NT2/D1 (cell line): ENCODE measurements at regions not wholly inside any gene's neighbourhood (a gene's known extent, or its start where the extent isn't known, plus 50 kb on each side); places are given as distances from the start of the nearest gene placed in this dataset.
"Not testable (repeated sequence)": the region's sequence is repeated elsewhere in the genome, so short reads cannot be mapped to it uniquely, and the experiment has no call there.

Experiments used
- DNase-seq: peaks from one replicate; pipeline ENCODE4 v3.0.0-alpha.2; 2011; ENCODE audit warnings: low read depth, low spot score
- H3K27me3 ChIP-seq: 2 replicates; pipeline ENCODE4 v1.6.0; 2011; ENCODE audit warnings: mild to moderate bottlenecking; ENCODE audit not compliant: insufficient read length, insufficient read depth
- H3K36me3 ChIP-seq: 2 replicates; pipeline ENCODE4 v1.6.1; 2011; ENCODE audit warnings: mild to moderate bottlenecking, low read length, mixed read lengths; ENCODE audit not compliant: insufficient read depth, insufficient read length
- H3K4me1 ChIP-seq: 2 replicates; pipeline ENCODE4 v1.5.1; 2011; ENCODE audit not compliant: insufficient read depth, insufficient read length
- H3K4me3 ChIP-seq: 2 replicates; pipeline ENCODE4 v1.5.1; 2011; ENCODE audit warnings: low read depth; ENCODE audit not compliant: insufficient read length
- H3K9ac ChIP-seq: 2 replicates; pipeline ENCODE4 v1.6.0; 2011; ENCODE audit warnings: low read depth; ENCODE audit not compliant: insufficient read length
- H3K9me3 ChIP-seq: 2 replicates; pipeline ENCODE4 v1.5.1; 2011; ENCODE audit warnings: mild to moderate bottlenecking, low read length; ENCODE audit not compliant: insufficient read depth
- SUZ12 ChIP-seq: IDR thresholded peaks from 2 replicates; pipeline ENCODE4 v1.6.1; 2011; ENCODE audit not compliant: insufficient read length, insufficient read depth; ENCODE audit errors: extremely low read depth
- YY1 ChIP-seq: IDR thresholded peaks from 2 replicates; pipeline ENCODE4 v1.6.1; 2011; ENCODE audit not compliant: insufficient read length, insufficient read depth
- ZNF274 ChIP-seq: IDR thresholded peaks from 2 replicates; pipeline ENCODE4 v1.6.1; 2011; ENCODE audit warnings: mild to moderate bottlenecking, low read depth, low read length

DNA sequence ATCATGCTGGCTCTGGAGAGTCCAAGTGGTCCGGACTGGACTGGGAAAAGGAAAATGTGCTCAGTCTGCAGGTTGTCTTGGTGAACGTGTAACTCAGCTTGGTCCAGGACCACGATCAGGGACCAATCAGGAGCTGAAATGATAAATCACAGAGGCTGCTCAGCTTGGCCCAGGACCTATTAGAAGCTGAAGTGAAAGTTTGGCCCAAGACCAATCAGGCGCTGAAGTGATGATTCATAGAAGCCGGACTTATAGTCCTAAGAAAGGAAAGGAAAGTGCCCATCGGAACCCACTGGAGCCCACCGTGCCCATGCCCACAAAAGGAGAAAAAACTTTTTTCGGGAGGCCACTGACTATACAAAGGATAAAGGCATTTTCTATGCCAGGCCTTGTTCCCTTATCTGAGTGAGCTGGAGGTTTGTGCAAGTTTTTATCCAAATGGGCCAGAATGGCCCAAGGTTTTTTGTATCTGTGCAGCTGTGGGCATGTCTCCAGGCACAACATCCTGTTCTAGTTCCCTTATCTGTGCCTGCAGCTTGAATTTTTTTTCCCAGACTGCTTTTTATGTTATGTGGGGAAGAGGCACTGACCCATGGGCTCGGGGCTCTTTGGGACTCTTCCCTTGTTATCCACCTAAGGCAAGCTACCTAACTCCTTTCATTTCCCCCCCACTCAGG, 194.4 kb downstream of the FAM133A start:
- TF ChIP-seq YY1 = no peak
- TF ChIP-seq SUZ12 = no peak
- no peak for TF ChIP-seq ZNF274

DNA sequence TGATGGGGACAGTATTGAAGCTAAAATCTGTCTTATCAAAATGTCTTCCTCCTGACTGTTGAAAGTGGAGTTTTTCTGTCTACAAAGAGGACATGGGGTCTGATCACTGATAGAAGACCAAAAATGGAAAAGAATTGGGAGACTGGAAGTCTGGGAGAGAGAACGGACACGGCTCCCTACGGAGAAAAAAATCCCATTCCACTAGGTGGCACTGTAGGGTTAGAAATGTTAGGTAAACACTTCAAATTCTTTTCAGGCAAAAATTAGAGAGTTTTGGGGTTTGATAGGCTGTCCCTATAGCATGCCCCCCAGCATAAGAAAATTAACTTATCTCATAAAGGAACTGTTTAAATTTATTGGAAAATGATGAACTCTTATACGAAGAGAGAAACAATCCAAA, 200.5 kb downstream of the FAM133A start:
- no peak for TF ChIP-seq SUZ12
- TF ChIP-seq YY1 = no peak
- TF ChIP-seq ZNF274 = no peak
- Histone ChIP-seq H3K9me3 (peaks cover 18% of the 10 kb centered on the region), H3K9ac (no peak overlapping the region), H3K4me1 (no peaks in the 10 kb centered on the region), H3K27me3 (no peaks in the 10 kb centered on the region), H3K36me3 (no peaks in the 10 kb centered on the region), H3K4me3 (no peak overlapping the region)
- peak; percentile 39 for DNase-seq

More for the DNA sequence above, 194.4 kb downstream of the FAM133A start:
- no peaks in the 10 kb centered on the region for H3K9me3 ChIP-seq
- H3K36me3 ChIP-seq = no peaks in the 10 kb centered on the region
- H3K27me3 ChIP-seq = no peaks in the 10 kb centered on the region
- no peak overlapping the region for H3K9ac ChIP-seq
- H3K4me1 ChIP-seq = no peaks in the 10 kb centered on the region
- no peak for DNase-seq
- no peak overlapping the region for H3K4me3 ChIP-seq

DNA sequence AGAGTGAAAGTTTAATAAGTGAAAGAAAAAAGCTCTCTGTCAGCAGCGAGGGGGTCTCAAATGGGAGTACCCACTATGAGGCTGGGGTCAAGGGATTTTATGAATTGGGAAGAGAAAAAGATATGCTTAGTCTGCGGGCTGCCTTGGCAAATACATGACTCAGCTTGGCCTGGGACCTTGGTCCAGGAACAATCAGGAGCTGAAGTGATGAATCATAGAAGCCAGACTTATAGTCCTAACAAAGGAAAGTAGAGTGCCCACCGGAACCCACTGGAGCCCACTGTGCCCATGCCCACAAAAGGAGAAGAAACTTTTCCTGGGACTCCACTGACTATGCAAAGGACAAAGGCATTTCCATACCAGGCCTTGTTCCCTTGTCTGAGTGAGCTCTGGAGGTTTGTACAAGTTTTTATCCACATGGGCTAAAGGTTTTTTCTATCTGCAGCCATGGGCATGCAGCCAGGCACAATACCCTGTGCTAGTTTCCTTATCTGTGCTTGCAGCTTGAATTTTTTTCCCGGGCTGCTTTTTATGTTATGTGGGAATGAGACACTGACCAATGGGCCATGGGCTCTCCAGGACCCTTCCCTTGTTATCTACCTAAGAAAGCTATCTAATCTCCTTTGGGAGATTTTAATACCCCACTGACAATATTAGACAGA, 201.7 kb downstream of the FAM133A start:
- H3K36me3 ChIP-seq = no peaks in the 10 kb centered on the region
- no peak overlapping the region for H3K4me3 ChIP-seq
- TF ChIP-seq SUZ12 = no peak
- TF ChIP-seq YY1 = no peak
- TF ChIP-seq ZNF274 = no peak
- no peaks in the 10 kb centered on the region for H3K27me3 ChIP-seq
- no peaks in the 10 kb centered on the region for H3K4me1 ChIP-seq
- DNase-seq = no peak
- H3K9me3 ChIP-seq = peaks cover 18% of the 10 kb centered on the region
- no peak overlapping the region for H3K9ac ChIP-seq

DNA sequence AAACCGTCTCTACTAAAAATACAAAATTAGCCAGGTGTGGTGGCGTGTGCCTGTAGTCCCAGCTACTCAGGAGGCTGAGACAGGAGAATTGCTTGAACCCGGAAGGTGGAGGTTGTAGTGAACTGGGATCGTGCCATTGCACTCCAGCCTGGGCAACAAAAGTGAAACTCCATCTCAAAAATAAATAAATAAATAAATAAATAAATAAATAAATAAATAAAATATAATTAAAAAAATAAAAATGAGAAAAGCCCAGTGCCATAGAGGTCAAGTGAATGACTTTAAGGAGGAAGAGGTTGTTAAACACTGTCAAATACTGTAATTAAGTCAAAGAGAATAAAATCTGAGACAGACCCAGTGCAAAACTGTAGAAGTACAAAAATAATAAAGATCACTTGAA, 247.0 kb downstream of the FAM133A start:
- H3K9me3 ChIP-seq, DNase-seq, H3K27me3 ChIP-seq, H3K9ac ChIP-seq, H3K4me1 ChIP-seq, H3K4me3 ChIP-seq, H3K36me3 ChIP-seq: not testable (repeated sequence)

DNA sequence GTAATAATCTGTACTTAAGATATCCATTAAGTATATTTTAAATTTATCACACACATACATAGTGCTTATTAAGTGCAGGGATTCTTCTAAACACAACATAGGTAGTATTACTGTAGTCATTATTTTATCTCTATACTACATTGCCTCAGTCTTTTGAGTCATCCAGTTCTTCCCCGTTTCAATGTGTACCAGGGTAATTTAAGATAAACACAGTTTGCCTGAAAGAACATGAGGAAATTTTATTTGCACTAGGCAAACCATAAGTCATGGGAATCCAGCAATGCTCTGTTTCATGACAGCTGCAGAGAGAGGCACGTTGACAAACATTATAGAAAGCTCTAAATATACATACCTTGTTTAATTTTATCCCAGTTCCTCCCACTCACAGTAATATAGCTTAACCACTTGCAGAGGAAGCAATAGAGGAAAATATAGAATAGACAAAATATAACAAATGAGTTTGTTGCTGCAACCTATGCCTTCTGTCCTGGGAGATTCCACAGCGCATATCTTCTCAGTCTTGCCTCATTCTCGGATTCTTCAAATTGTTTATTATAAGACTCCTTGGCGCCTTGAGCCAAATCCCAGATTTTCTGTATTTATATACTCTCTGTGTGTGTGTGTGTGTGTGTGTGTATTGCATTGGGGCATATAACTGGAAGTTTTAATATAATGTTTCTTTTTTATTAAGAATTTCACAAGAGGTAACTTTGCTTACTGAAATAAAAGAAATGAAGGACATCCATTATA, 258.6 kb downstream of the FAM133A start:
- H3K27me3 ChIP-seq = no peaks in the 10 kb centered on the region
- no peak for TF ChIP-seq YY1
- TF ChIP-seq ZNF274 = no peak
- TF ChIP-seq SUZ12 = no peak
- no peak overlapping the region for H3K4me3 ChIP-seq
- DNase-seq = no peak
- no peaks in the 10 kb centered on the region for H3K9me3 ChIP-seq
- no peak overlapping the region for H3K9ac ChIP-seq
- H3K4me1 ChIP-seq = no peaks in the 10 kb centered on the region
- no peaks in the 10 kb centered on the region for H3K36me3 ChIP-seq

DNA sequence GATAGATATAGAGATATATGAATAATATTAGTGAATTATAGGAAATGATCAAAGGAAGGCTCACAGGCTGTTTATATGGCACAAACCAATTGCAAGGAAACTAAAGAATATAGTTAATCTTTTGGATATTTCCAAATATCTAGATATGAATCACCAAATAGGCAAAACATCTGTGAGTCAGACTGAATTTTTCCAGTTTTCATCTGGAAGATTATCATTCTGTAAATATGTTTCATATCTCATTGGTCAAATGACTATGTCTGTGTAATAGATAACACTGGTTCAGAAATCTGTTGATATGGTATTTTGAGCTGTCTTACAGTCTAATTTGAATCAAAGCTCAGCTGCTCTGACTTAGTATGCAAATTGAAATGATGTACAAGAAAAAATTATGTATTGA, 303.6 kb downstream of the FAM133A start:
- Histone ChIP-seq H3K4me3 (no peak overlapping the region), H3K36me3 (no peaks in the 10 kb centered on the region), H3K4me1 (no peaks in the 10 kb centered on the region), H3K27me3 (no peaks in the 10 kb centered on the region), H3K9ac (no peak overlapping the region), H3K9me3 (peaks cover 12% of the 10 kb centered on the region; the same call in 1 of the 2 replicates)
- DNase-seq = no peak
- TF ChIP-seq YY1 = no peak
- TF ChIP-seq ZNF274 = no peak
- TF ChIP-seq SUZ12 = no peak

DNA sequence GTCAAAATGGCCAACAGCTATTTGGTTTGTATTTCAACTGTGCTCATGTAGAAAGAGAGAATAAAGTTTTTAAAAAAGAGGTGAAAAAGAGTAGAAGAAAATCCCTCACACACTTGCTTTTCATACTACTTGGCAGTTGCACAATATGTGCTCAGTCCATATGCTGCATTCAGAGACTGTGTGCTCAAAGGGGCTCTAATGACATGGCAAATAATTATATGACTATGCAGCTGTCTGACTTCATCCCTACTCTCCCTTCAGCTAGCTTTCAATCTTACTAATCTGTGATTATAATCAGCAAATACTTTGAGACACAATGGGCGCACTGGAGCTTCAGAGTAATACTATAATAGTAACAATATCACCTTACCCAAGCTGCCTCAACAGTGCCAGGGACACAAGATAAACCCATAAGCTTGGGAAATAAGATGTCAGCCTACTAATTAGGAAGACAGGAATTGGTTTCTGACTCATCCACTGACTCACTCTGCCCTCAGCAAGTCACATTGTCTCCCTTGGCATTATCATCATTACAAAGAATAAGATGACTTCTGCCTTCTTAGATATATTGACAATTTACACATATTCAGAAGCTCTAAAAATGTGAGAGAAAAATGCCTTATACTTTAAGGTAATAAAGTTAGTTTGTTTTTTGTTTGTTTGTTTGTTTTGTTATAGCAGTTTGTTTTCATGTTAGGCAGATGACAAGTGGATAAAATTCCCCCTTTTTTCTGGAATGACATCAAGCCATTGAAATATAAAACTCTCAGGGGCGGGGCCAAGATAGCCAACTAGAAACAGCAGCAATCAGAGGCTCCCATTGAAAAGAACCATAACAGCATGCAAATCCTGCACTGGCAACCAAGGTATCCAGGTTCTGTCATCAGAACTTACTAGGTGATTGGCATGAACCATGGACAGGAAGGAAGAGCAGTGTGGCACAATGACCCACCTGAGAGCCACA, 311.6 kb downstream of the FAM133A start:
- no peak for DNase-seq
- H3K9ac ChIP-seq = no peak overlapping the region
- TF ChIP-seq YY1 = no peak
- no peak for TF ChIP-seq ZNF274
- H3K4me1 ChIP-seq = no peaks in the 10 kb centered on the region
- H3K9me3 ChIP-seq = no peaks in the 10 kb centered on the region
- H3K36me3 ChIP-seq = no peaks in the 10 kb centered on the region
- H3K4me3 ChIP-seq = no peak overlapping the region
- H3K27me3 ChIP-seq = no peaks in the 10 kb centered on the region
